ENCODE measurements at regions not wholly inside any gene's neighbourhood (a gene's known extent, or its start where the extent isn't known, plus 50 kb on each side); places are given as distances from the start of the nearest gene placed in this dataset.
A peak's percentile ranks its signal among the peaks of the same experiment; 100 is the strongest.

- H3F3A ChIP-seq (replicated peaks; ENCODE audit: low read depth), result no peaks in the 10 kb centered on the region
- Mint-ChIP-seq H3K36me3 (ENCODE audit: low read depth) (no peaks in the 10 kb centered on the region), H3K27ac (no peak overlapping the region), H3K9me3 (0 out of 3 replicates have a peak, but pooled peaks cover 3% of the 10 kb centered on the region), H3K4me3 (no peak overlapping the region), H3K27me3 (ENCODE audit: insufficient read depth, low read depth, poor library complexity) (no peaks in the 10 kb centered on the region), H3K4me1 (no peaks in the 10 kb centered on the region)
- no peak overlapping the region for H3K4me3 ChIP-seq
- H2AFZ ChIP-seq, result peak overlapping the region; percentile 84; the same call in 1 of the 2 replicates
- H3K79me2 ChIP-seq (replicated peaks; ENCODE audit: insufficient read depth), result no peaks in the 10 kb centered on the region
- no peak overlapping the region for H3K27ac ChIP-seq (ENCODE audit: low read depth)
- H3K4me2 ChIP-seq, result no peak overlapping the region
- TF ChIP-seq ETS1 (IDR thresholded peaks at IDR 0.05) (no peak), ZNF462 (CRISPR knock-in tag; IDR thresholded peaks at IDR 0.05) (no peak), JUNB (IDR thresholded peaks at IDR 0.05; ENCODE audit: unreplicated experiment) (no peak), ZNF331 (CRISPR knock-in tag; IDR thresholded peaks at IDR 0.05; ENCODE audit: low read depth) (no peak), ZNF114 (CRISPR knock-in tag; IDR thresholded peaks at IDR 0.05) (no peak), POLR2AphosphoS5 (IDR thresholded peaks at IDR 0.05; ENCODE audit: low read depth) (no peak), CTCF (conservative IDR thresholded peaks at IDR 0.05; ENCODE audit: low read depth in 2 of 2) (no peak), STAT1 (IDR thresholded peaks at IDR 0.05; ENCODE audit: unreplicated experiment) (no peak), EZH2 (IDR thresholded peaks at IDR 0.05; ENCODE audit: low read depth, unreplicated experiment) (no peak), NANOG (IDR thresholded peaks at IDR 0.05; ENCODE audit: borderline replicate concordance) (no peak), CREB1 (CRISPR knock-in tag; IDR thresholded peaks at IDR 0.05; ENCODE audit: low read depth) (no peak), EZH2phosphoT487 (IDR thresholded peaks at IDR 0.05; ENCODE audit: unreplicated experiment) (no peak)
- TF ChIP-seq, protein P1, sequence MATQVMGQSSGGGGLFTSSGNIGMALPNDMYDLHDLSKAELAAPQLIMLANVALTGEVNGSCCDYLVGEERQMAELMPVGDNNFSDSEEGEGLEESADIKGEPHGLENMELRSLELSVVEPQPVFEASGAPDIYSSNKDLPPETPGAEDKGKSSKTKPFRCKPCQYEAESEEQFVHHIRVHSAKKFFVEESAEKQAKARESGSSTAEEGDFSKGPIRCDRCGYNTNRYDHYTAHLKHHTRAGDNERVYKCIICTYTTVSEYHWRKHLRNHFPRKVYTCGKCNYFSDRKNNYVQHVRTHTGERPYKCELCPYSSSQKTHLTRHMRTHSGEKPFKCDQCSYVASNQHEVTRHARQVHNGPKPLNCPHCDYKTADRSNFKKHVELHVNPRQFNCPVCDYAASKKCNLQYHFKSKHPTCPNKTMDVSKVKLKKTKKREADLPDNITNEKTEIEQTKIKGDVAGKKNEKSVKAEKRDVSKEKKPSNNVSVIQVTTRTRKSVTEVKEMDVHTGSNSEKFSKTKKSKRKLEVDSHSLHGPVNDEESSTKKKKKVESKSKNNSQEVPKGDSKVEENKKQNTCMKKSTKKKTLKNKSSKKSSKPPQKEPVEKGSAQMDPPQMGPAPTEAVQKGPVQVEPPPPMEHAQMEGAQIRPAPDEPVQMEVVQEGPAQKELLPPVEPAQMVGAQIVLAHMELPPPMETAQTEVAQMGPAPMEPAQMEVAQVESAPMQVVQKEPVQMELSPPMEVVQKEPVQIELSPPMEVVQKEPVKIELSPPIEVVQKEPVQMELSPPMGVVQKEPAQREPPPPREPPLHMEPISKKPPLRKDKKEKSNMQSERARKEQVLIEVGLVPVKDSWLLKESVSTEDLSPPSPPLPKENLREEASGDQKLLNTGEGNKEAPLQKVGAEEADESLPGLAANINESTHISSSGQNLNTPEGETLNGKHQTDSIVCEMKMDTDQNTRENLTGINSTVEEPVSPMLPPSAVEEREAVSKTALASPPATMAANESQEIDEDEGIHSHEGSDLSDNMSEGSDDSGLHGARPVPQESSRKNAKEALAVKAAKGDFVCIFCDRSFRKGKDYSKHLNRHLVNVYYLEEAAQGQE (IDR thresholded peaks at IDR 0.05; ENCODE audit: unreplicated experiment), result no peak
- no peaks in the 10 kb centered on the region for H3K27me3 ChIP-seq (ENCODE audit: insufficient read depth)
- H3K36me3 ChIP-seq (ENCODE audit: insufficient read depth), result no peaks in the 10 kb centered on the region
- DNase-seq (ENCODE audit: low spot score) (no peak), ATAC-seq (no peak)
- no peaks in the 10 kb centered on the region for H4K20me1 ChIP-seq (replicated peaks; ENCODE audit: insufficient read depth)
- no peaks in the 10 kb centered on the region; the same call in 1 of the 2 replicates for H3K4me1 ChIP-seq (ENCODE audit: insufficient read depth)
- H3K9me2 ChIP-seq (ENCODE audit: insufficient read depth), result no peaks in the 10 kb centered on the region
Measured at GRCh38 chr13:81223778-81224177, 882.9 kb upstream of the SPRY2 start.
